ENCODE measurements at regions not wholly inside any gene's neighbourhood (a gene's known extent, or its start where the extent isn't known, plus 50 kb on each side); places are given as distances from the start of the nearest gene placed in this dataset.

DNA sequence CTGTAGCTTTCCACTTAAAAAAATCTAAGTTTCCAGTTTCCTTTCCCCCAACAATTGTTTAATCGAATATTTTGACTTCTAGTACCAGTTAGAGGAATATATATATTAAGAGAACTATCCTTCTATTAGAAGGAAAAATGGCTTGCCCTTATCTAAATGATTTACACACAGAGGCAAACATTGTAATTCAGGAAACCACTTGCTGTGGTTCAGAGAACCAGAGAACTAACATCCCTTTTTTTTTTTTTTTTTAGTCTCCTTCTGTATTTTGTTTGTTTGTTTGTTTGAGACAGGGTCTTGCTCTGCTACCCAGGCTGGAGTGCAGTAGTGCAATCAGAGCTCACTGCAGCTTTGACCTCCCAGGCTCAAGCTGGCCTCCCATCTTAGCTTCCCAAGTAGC lies 746.6 kb downstream of the VRK1 start:
- Histone ChIP-seq H3K9ac (ENCODE audit: low read length) (no peak overlapping the region), H3K36me3 (ENCODE audit: control insufficient read depth, insufficient read depth, low read length) (no peaks in the 10 kb centered on the region), H3K4me1 (ENCODE audit: control insufficient read depth, insufficient read depth, low read length) (no peaks in the 10 kb centered on the region), H3K4me3 (ENCODE audit: low read length) (no peak overlapping the region), H3K27me3 (ENCODE audit: control insufficient read depth, insufficient read depth, low read length) (no peaks in the 10 kb centered on the region), H3K9me3 (ENCODE audit: control insufficient read depth, low read length) (no peaks in the 10 kb centered on the region)

DNA sequence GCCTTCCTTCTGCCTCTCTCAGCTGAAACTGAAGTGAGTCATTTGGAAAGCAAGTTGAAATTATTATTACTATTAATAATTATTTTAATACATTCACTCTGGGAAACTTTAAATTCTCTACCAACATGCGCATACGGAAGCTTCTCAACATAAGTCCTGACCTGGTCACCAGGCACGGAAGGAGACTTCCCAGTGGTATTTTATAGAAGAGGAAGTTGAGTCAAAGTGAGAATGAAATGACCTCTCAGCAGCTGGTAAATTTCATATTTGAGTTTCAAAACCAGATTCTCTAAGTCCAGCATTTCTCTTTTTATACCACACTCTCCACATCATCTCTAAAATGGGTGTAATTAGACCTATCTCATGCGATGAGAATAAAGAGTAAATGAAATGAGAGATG lies 747.4 kb downstream of the VRK1 start:
- H3K4me3 ChIP-seq (ENCODE audit: low read length): no peak overlapping the region
- H3K9me3 ChIP-seq (ENCODE audit: control insufficient read depth, low read length): no peaks in the 10 kb centered on the region
- no peaks in the 10 kb centered on the region for H3K4me1 ChIP-seq (ENCODE audit: control insufficient read depth, insufficient read depth, low read length)
- H3K9ac ChIP-seq (ENCODE audit: low read length): no peak overlapping the region
- H3K27me3 ChIP-seq (ENCODE audit: control insufficient read depth, insufficient read depth, low read length): no peaks in the 10 kb centered on the region
- H3K36me3 ChIP-seq (ENCODE audit: control insufficient read depth, insufficient read depth, low read length): no peaks in the 10 kb centered on the region

DNA sequence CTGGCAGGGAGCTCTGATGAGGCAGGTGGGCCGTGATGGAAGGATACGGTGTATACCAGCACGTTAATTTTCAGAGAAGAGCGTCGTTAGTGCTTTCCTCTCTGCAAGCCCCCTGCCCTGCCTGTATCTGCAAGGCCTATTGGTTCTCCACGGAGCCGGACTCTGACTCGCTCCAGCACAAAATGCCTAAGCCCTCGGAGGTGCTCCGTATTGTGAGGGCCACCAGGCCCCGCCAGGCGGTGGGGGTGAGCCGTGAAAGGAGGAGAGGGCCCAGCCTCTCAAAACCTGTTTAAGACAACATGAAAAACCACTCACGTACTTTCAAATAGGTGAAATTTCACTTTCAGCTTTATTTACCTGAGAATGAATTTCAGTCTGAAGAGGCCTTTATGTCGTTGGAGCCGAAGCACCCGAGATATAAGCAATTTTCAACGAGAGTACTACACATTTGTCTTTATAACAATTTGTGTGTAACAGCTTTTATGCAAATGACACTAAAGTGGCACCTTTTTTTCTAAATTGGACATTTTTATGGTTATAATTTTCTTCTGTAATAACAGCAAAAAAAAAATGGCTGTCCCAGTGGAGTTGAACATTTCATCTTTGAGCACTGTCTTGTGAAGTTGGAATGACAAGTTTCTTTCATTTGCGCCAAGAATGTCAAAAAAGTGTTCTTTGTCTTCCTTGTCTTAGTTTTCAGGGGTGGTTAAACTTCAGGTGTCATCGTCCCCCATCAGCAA lies 749.5 kb downstream of the VRK1 start:
- Histone ChIP-seq H3K9me3 (ENCODE audit: control insufficient read depth, low read length) (no peaks in the 10 kb centered on the region), H3K4me3 (ENCODE audit: low read length) (no peak overlapping the region), H3K27me3 (ENCODE audit: control insufficient read depth, insufficient read depth, low read length) (no peaks in the 10 kb centered on the region), H3K9ac (ENCODE audit: low read length) (no peak overlapping the region), H3K36me3 (ENCODE audit: control insufficient read depth, insufficient read depth, low read length) (no peaks in the 10 kb centered on the region), H3K4me1 (ENCODE audit: control insufficient read depth, insufficient read depth, low read length) (no peaks in the 10 kb centered on the region)

DNA sequence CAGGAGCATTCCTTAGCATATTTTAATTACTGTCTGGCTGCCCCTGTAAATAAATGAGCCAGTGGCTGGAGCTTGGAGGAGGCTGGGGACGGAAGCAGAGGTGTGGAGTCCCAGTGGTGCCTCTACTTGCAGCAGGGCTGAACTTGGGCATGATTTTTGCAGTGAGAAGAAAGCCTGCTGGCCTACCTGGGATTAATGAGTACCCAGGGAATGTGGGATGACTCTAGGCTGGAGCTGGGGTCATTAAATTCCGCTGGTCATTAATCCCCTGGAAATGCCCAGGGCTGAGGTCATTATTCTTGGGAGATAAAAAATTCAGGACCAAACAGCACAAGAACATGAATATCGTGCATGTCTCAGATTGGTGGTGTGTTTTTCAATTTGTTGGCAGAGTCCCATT lies 753.3 kb downstream of the VRK1 start:
- Histone ChIP-seq H3K9ac (ENCODE audit: low read length) (no peak overlapping the region), H3K4me1 (ENCODE audit: control insufficient read depth, insufficient read depth, low read length) (no peaks in the 10 kb centered on the region), H3K9me3 (ENCODE audit: control insufficient read depth, low read length) (no peaks in the 10 kb centered on the region), H3K36me3 (ENCODE audit: control insufficient read depth, insufficient read depth, low read length) (no peaks in the 10 kb centered on the region), H3K4me3 (ENCODE audit: low read length) (no peak overlapping the region), H3K27me3 (ENCODE audit: control insufficient read depth, insufficient read depth, low read length) (no peaks in the 10 kb centered on the region)

DNA sequence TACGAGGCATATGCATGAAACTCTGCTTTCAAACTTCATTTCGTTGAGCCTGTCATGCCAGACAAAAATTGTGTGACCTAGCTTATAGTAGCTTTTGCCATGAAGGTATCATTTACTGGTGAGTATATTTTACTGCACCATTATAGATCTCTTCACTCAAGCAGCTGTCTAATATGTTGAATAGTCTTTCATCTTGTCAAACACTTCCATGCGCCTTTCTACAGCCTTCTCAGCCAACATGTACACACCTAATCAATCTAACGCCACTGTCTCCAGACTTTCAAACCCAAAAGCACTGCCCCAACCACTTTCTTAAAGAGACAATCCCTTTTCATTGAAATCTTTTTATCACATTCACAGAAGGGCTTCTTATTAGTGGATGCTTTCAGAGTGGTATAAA lies 757.4 kb downstream of the VRK1 start:
- Histone ChIP-seq H3K27me3 (ENCODE audit: control insufficient read depth, insufficient read depth, low read length) (no peaks in the 10 kb centered on the region), H3K9ac (ENCODE audit: low read length) (no peak overlapping the region), H3K4me1 (ENCODE audit: control insufficient read depth, insufficient read depth, low read length) (no peaks in the 10 kb centered on the region), H3K36me3 (ENCODE audit: control insufficient read depth, insufficient read depth, low read length) (no peaks in the 10 kb centered on the region), H3K4me3 (ENCODE audit: low read length) (no peak overlapping the region), H3K9me3 (ENCODE audit: control insufficient read depth, low read length) (no peaks in the 10 kb centered on the region)

DNA sequence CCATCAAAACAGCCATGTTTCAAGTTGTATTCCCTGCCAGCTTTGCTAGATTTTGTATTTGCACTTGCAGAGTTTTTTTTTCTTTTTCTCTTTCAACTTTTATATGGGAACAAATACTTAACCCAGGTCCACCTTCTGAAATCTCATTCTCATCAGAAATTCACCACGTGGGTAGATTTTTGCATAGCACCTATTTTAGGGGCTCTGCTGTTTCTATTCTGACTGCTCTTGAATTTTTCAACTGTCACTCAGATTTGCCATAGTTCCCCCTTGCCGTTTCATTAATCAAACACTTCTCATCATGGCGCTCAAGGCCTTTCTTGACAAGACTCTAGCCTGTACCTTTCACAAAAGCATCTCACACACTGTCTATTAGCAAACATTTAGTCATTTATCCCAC lies 767.2 kb downstream of the VRK1 start:
- H3K4me3 ChIP-seq (ENCODE audit: low read length): no peak overlapping the region
- no peaks in the 10 kb centered on the region for H3K4me1 ChIP-seq (ENCODE audit: control insufficient read depth, insufficient read depth, low read length)
- no peaks in the 10 kb centered on the region for H3K9me3 ChIP-seq (ENCODE audit: control insufficient read depth, low read length)
- no peaks in the 10 kb centered on the region for H3K27me3 ChIP-seq (ENCODE audit: control insufficient read depth, insufficient read depth, low read length)
- H3K9ac ChIP-seq (ENCODE audit: low read length): no peak overlapping the region
- H3K36me3 ChIP-seq (ENCODE audit: control insufficient read depth, insufficient read depth, low read length): no peaks in the 10 kb centered on the region

DNA sequence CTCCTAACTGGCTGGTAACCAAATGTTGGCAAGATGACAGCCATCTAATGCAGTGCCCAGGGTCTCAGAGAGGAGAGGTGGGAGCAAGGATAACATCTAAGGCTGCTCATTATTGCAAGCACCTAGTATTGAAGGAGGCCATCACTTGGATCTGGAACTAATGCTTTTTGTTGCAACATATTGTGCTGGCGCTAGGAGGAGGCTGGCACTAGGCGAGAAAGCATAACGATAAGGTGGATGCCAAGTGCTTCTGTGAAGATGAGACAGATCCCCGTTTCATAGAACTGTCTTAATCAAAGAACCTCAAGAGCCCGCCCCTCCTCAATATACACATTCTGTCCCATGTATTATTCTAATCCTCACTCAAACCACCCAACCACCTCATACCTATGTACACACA lies 774.0 kb downstream of the VRK1 start:
- Histone ChIP-seq H3K9me3 (ENCODE audit: control insufficient read depth, low read length) (no peaks in the 10 kb centered on the region), H3K36me3 (ENCODE audit: control insufficient read depth, insufficient read depth, low read length) (no peaks in the 10 kb centered on the region), H3K9ac (ENCODE audit: low read length) (no peak overlapping the region), H3K27me3 (ENCODE audit: control insufficient read depth, insufficient read depth, low read length) (no peaks in the 10 kb centered on the region), H3K4me1 (ENCODE audit: control insufficient read depth, insufficient read depth, low read length) (no peaks in the 10 kb centered on the region), H3K4me3 (ENCODE audit: low read length) (no peak overlapping the region)

DNA sequence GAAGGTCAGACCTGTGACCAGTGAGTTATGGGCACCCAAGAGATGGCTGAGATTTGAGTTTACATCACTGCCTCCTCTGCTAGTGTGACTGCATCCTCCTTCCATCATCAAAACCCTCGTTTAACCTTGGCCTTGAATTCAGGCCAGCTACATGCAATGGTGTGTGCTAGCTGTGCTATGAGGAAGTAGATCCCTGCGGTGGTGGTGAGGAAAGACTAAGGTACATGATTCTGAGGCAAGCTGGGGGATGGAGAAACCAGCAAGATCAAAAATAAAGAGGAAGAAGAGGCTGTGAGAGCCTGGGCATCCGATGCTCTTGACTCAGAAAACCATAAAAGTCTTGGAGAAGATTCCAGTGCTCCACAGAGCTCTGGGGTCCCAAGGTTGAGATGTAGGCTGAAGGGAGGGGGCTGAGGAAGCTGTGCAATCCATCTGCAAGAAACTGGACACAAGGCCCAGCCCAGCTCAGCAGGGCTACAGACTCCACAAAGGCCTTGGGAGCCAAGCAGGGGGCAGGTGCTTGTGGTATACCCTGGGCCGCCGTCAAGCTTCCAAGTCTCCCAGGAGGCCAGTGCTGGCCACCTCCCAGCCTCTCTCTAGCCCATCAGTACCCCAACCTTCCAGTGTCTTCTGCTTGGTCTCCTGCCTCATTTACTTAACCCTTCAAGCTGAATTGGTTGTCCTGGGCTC lies 774.8 kb downstream of the VRK1 start:
- H3K27me3 ChIP-seq (ENCODE audit: control insufficient read depth, insufficient read depth, low read length): no peaks in the 10 kb centered on the region
- H3K9me3 ChIP-seq (ENCODE audit: control insufficient read depth, low read length): no peaks in the 10 kb centered on the region
- H3K4me3 ChIP-seq (ENCODE audit: low read length): no peak overlapping the region
- no peaks in the 10 kb centered on the region for H3K4me1 ChIP-seq (ENCODE audit: control insufficient read depth, insufficient read depth, low read length)
- no peaks in the 10 kb centered on the region for H3K36me3 ChIP-seq (ENCODE audit: control insufficient read depth, insufficient read depth, low read length)
- H3K9ac ChIP-seq (ENCODE audit: low read length): no peak overlapping the region

DNA sequence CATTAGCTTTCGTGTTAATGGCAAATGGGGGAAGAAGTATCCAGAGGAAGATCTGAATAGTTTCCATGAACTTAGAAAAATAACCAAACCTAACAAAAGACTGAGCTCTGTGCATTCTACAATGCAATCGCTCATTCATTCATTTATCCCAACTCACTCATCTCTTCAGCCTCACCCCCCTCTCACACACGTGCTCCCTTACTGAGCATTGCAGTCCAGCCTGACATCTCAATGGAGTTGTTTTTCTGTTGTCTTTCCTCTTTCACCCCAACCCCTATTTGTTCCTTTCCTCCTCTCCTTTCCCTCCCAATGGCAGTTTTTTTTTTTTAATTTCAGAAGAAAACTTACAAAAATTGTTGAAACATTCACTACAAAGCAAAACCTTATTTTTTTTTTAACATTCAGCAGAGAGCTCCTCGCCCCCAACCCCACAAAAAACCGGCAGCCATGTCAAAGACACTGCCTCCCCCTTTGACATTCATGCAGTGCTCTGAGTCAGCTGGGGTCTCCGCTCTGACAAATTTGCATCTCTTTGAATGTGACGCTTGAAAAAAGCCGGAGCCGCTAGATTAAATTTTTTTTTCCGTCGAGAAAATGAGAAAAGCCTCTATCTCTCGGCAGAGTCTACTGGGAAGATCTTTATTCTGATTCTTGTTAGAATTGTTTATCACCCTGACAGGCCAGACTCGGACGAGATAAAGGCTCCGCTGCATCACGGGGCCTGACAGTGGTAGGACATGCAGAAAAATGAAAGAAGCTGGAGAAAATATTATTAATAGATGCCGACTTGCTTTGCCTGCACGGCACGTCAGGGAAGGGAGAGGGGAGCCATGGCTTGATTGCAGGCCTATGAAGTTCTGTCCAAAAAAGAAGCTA lies 775.6 kb downstream of the VRK1 start:
- no peak overlapping the region for H3K4me3 ChIP-seq (ENCODE audit: low read length)
- no peaks in the 10 kb centered on the region for H3K4me1 ChIP-seq (ENCODE audit: control insufficient read depth, insufficient read depth, low read length)
- H3K9me3 ChIP-seq (ENCODE audit: control insufficient read depth, low read length): no peaks in the 10 kb centered on the region
- no peak overlapping the region for H3K9ac ChIP-seq (ENCODE audit: low read length)
- H3K36me3 ChIP-seq (ENCODE audit: control insufficient read depth, insufficient read depth, low read length): no peaks in the 10 kb centered on the region
- H3K27me3 ChIP-seq (ENCODE audit: control insufficient read depth, insufficient read depth, low read length): no peaks in the 10 kb centered on the region

DNA sequence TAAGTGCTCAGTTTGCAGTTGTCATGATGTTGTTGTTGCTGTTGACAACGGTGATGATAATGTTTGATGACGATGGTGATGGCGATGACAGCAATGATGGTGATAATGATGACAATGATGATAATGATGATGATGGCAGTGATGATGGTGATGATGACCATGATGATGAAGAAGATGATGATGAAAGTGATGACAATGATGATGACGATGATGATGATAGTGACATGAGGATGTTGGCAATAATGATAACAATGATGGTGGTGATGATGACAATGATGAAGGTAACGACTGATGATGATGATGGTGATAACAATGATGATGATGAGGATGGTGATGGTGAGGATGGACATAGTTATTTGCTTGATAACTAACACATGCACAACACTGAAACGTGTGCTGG lies 778.5 kb downstream of the VRK1 start:
- no peak overlapping the region for H3K4me3 ChIP-seq (ENCODE audit: low read length)
- no peak overlapping the region for H3K9ac ChIP-seq (ENCODE audit: low read length)
- no peaks in the 10 kb centered on the region for H3K27me3 ChIP-seq (ENCODE audit: control insufficient read depth, insufficient read depth, low read length)
- no peaks in the 10 kb centered on the region for H3K4me1 ChIP-seq (ENCODE audit: control insufficient read depth, insufficient read depth, low read length)
- no peaks in the 10 kb centered on the region for H3K9me3 ChIP-seq (ENCODE audit: control insufficient read depth, low read length)
- H3K36me3 ChIP-seq (ENCODE audit: control insufficient read depth, insufficient read depth, low read length): no peaks in the 10 kb centered on the region

DNA sequence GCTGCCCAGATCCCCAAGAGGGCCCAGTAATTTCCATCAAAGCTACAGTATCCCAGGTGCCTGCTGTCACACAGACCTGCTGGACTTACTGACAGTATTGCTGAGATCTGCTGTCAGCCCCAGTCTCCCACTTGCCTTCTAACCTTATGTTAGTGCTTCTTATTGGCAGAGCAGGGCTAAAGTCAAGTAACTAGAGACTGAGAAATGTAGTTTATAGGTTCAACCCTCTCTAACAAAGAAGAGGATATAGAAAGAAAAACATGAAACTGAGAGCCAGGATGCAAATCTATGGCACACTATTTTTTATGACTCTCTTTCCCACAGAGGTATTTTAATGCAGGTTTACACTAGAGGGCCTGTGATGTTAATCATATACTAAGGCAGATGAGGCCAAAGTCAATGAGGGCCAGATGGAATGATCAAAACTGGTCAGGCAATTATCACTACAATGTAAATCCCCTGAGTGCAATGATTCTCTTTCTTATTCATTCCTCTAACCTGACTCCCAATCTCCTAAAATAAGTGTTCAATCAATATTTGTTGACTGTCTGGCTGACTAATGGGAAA lies 781.9 kb downstream of the VRK1 start:
- Histone ChIP-seq H3K9me3 (ENCODE audit: control insufficient read depth, low read length) (no peaks in the 10 kb centered on the region), H3K27me3 (ENCODE audit: control insufficient read depth, insufficient read depth, low read length) (no peaks in the 10 kb centered on the region), H3K36me3 (ENCODE audit: control insufficient read depth, insufficient read depth, low read length) (no peaks in the 10 kb centered on the region), H3K9ac (ENCODE audit: low read length) (no peak overlapping the region), H3K4me1 (ENCODE audit: control insufficient read depth, insufficient read depth, low read length) (no peaks in the 10 kb centered on the region), H3K4me3 (ENCODE audit: low read length) (no peak overlapping the region)

DNA sequence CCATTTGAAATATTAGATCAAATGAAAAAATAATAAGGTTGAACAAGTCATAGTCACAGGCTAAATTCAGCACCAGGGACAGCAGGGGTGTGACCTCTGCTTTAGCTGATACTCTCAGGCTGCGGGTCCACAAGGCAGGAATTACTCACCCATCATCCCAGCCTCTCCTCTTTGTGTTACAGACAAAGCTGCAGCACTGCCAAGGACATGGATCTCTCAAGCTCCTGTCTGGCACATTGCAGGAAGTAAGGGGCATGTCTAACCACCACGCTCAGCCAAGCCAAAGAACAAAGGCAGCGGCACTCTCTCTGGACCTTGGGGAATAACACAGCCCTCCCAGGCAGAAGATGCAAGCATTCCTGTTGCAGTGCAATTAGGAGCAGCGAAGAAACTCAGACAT lies 783.8 kb downstream of the VRK1 start:
- Histone ChIP-seq H3K4me1 (ENCODE audit: control insufficient read depth, insufficient read depth, low read length) (no peaks in the 10 kb centered on the region), H3K9me3 (ENCODE audit: control insufficient read depth, low read length) (no peaks in the 10 kb centered on the region), H3K27me3 (ENCODE audit: control insufficient read depth, insufficient read depth, low read length) (no peaks in the 10 kb centered on the region), H3K9ac (ENCODE audit: low read length) (no peak overlapping the region), H3K4me3 (ENCODE audit: low read length) (no peak overlapping the region), H3K36me3 (ENCODE audit: control insufficient read depth, insufficient read depth, low read length) (no peaks in the 10 kb centered on the region)

Measured in mucosa of stomach (tissue), 1 donor.